HepG2 (cell line): ENCODE measurements at regions not wholly inside any gene's neighbourhood (a gene's known extent, or its start where the extent isn't known, plus 50 kb on each side); places are given as distances from the start of the nearest gene placed in this dataset.

Experiments
- ATAC-seq: fragments of 200-7000 bp; cut with Tn5 transposase; 3 replicates; pipeline ENCODE4 v1.9.1; 2020; ENCODE audit warnings: mild to moderate bottlenecking, moderate library complexity
- BruUV-seq: library from RNA; stranded (reverse); fragments of 400-500 nt; replicated peaks from 2 replicates; lab custom pipeline; 2021; lab: Mats Ljungman, UMichigan
- CTCF ChIA-PET: fragments of 300-600 bp; formaldehyde crosslinking; extraction: SDS; loops from one replicate; lab custom pipeline; 2021; ENCODE audit warnings: low total read pairs, inconsistent platforms, low intra/inter-chr PET ratio; lab: Yijun Ruan, JAX
- POLR2A ChIA-PET: fragments of 350-600 bp; sonication (Branson Sonifier 250); formaldehyde crosslinking; loops from one replicate; lab custom pipeline; 2020; ENCODE audit warnings: antibody characterized with exemption, inconsistent platforms; lab: Yijun Ruan, JAX
- DNase-seq: peaks from one replicate; pipeline ENCODE4 v3.0.0-alpha.2; 2015; ENCODE audit warnings: low spot score
- FAIRE-seq: peaks from 3 replicates; lab custom pipeline; 2011; peaks lifted over from hg19 to GRCh38; lab: Jason Lieb, UNC
- H2AFZ ChIP-seq: one replicate; pipeline ENCODE4 v1.6.1; 2011; ENCODE audit warnings: low read length, inconsistent platforms
- H3K27ac ChIP-seq: fragments of 300-600 bp; 3 replicates; pipeline ENCODE4 v1.8.0; 2011; ENCODE audit warnings: mixed run types, mild to moderate bottlenecking, mixed read lengths, low read length, inconsistent platforms; ENCODE audit not compliant: insufficient read depth; ENCODE audit errors: extremely low read length
- H3K27me3 ChIP-seq, 2 experiments: fragments of 200-600 bp in 1 of 2; 2 replicates in 1 of 2; 3 replicates in 1 of 2; pipeline versions ENCODE4 v1.6.0 to v1.8.0; 2011; ENCODE audit warnings: low read length in 2 of 2, mild to moderate bottlenecking in 2 of 2, moderate library complexity in 2 of 2, inconsistent platforms in 1 of 2; ENCODE audit not compliant: insufficient read depth in 2 of 2, control insufficient read depth in 1 of 2
- H3K36me3 ChIP-seq, 2 experiments: fragments of 200-600 bp in 1 of 2; replicated peaks in 1 of 2; 2 replicates in 1 of 2; 3 replicates in 1 of 2; pipeline versions ENCODE4 v1.5.1 to v1.8.0; 2011; ENCODE audit warnings: low read length in 2 of 2, inconsistent platforms in 1 of 2; ENCODE audit not compliant: insufficient read depth in 2 of 2, control insufficient read depth in 1 of 2
- H3K4me1 ChIP-seq: 2 replicates; pipeline ENCODE4 v1.5.1; 2012; ENCODE audit warnings: low read length, inconsistent platforms; ENCODE audit not compliant: insufficient read depth
- H3K4me2 ChIP-seq: 2 replicates; pipeline ENCODE4 v1.6.0; 2011; ENCODE audit warnings: low read depth, low read length, inconsistent platforms
- H3K4me3 ChIP-seq, 3 experiments: fragments of 200-600 bp in 1 of 3; sonication (generic), shearing (Covaris generic) in 1 of 3; replicated peaks in 1 of 3; 2 replicates each; pipeline ENCODE4 v1.5.1; 2011 to 2016; ENCODE audit warnings: low read length in 3 of 3, inconsistent platforms in 2 of 3, low read depth in 2 of 3, mild to moderate bottlenecking in 2 of 3, control low read depth in 1 of 3, mixed read lengths in 1 of 3; ENCODE audit not compliant: insufficient read depth in 1 of 3
- H3K79me2 ChIP-seq: one replicate; pipeline ENCODE4 v1.6.1; 2011; ENCODE audit warnings: low read length, inconsistent platforms; ENCODE audit not compliant: insufficient read depth
- H3K9ac ChIP-seq: 2 replicates; pipeline ENCODE4 v1.6.0; 2011; ENCODE audit warnings: mild to moderate bottlenecking, low read depth, low read length, inconsistent platforms; ENCODE audit not compliant: insufficient read depth
- H3K9me3 ChIP-seq: 2 replicates; pipeline ENCODE4 v1.5.1; 2012; ENCODE audit warnings: mild to moderate bottlenecking, low read length
- H4K20me1 ChIP-seq: 2 replicates; pipeline ENCODE4 v1.6.0; 2011; ENCODE audit warnings: inconsistent platforms, mild to moderate bottlenecking, low read length, moderate library complexity; ENCODE audit not compliant: insufficient read depth
- EEA1 ChIP-seq: sonication (generic); formaldehyde crosslinking; IDR thresholded peaks from 2 replicates; pipeline ENCODE4 v1.5.1; 2020; ENCODE audit warnings: mild to moderate bottlenecking, missing genetic modification reagents, borderline replicate concordance
- KLF13 ChIP-seq: sonication (generic); formaldehyde crosslinking; IDR thresholded peaks from 2 replicates; pipeline ENCODE4 v1.4.0; 2020; ENCODE audit warnings: mild to moderate bottlenecking, missing genetic modification reagents
- KLF6 ChIP-seq: IDR thresholded peaks from 2 replicates; pipeline ENCODE4 v1.8.0; 2016; ENCODE audit warnings: missing biosample characterization, missing genetic modification reagents
- PLRG1 ChIP-seq: fragments of 450-650 bp; conservative IDR thresholded peaks from 2 replicates; pipeline ENCODE4 v1.6.1; 2016
- SATB2 ChIP-seq: sonication (generic); formaldehyde crosslinking; IDR thresholded peaks from 2 replicates; pipeline ENCODE4 v1.5.0; 2020; ENCODE audit warnings: missing genetic modification reagents
- TCF7 ChIP-seq: sonication (generic); IDR thresholded peaks from 2 replicates; pipeline ENCODE4 v1.6.1; 2016; ENCODE audit warnings: antibody characterized with exemption, low read depth
- ZFP41 ChIP-seq: sonication (generic); formaldehyde crosslinking; IDR thresholded peaks from 2 replicates; pipeline ENCODE4 v1.4.0; 2020; ENCODE audit warnings: mild to moderate bottlenecking, missing genetic modification reagents, borderline replicate concordance
- ZNF367 ChIP-seq: sonication (generic); formaldehyde crosslinking; IDR thresholded peaks from 2 replicates; pipeline ENCODE4 v1.4.0; 2020; ENCODE audit warnings: missing genetic modification reagents, borderline replicate concordance
- ZNF562 ChIP-seq: sonication (generic); formaldehyde crosslinking; IDR thresholded peaks from 2 replicates; pipeline ENCODE4 v1.8.0; 2022; ENCODE audit warnings: missing genetic modification reagents, borderline replicate concordance
- ZNF75D ChIP-seq: sonication (generic); formaldehyde crosslinking; IDR thresholded peaks from 2 replicates; pipeline ENCODE4 v1.8.1; 2023; ENCODE audit warnings: missing genetic modification reagents, mild to moderate bottlenecking, borderline replicate concordance
- WGBS: methylation state at CpG from one replicate; pipeline ENCODE4 v1.1.6; 2017; ENCODE audit warnings: low lambda C conversion rate; 5-methylcytosine and 5-hydroxymethylcytosine counted together
- in situ Hi-C: cut with HindIII; loops from 2 replicates; pipeline ENCODE4 v1.10.0; 2017; ENCODE audit warnings: low pct_unique_long_range_greater_than_20kb; ENCODE audit not compliant: extremely low pct_ligation_motif_present
- intact Hi-C: fragments of 100-400 bp; cut with micrococcal nuclease; formaldehyde crosslinking; loops from one replicate; pipeline ENCODE4 v1.10.0; 2022; ENCODE audit not compliant: unreplicated experiment
- TF ChIP-seq, protein P1 (sequence below): sonication (generic); formaldehyde crosslinking; conservative IDR thresholded peaks from 2 replicates; pipeline ENCODE4 v1.4.0; 2020; ENCODE audit warnings: missing genetic modification reagents

DNA sequence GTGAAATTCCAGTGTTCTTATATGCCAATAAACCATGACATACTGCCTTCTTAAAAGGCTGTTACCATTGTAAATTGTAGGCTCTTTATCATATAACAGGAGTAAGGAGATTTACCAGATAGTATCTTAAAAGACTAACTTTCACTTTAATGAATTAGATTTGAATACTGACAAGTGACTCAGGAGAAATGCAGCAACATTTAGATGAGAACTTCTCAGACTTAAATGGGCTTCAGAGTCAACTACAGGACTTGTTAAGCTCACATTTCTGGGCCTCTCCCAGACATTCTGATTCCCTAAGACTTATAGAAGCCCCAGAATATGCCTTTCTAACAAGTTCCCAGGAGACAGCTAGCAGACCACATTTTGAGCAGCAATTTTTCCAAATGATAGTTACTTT lies 466.3 kb downstream of the ARL4A start:
- no peaks in the 10 kb centered on the region for H3K27me3 ChIP-seq
- H4K20me1 ChIP-seq: no peaks in the 10 kb centered on the region
- POLR2A ChIA-PET: no interaction called here
- DNase-seq (no peak), ATAC-seq (no peak), FAIRE-seq (no peak)
- no peak overlapping the region for H3K4me3 ChIP-seq
- BruUV-seq: no TSS peak
- H3K4me2 ChIP-seq: no peak overlapping the region
- no peak overlapping the region for H3K9ac ChIP-seq
- no peaks in the 10 kb centered on the region for H3K4me1 ChIP-seq
- no peak overlapping the region for H3K27ac ChIP-seq
- H3K9me3 ChIP-seq: no peaks in the 10 kb centered on the region
- H2AFZ ChIP-seq: no peak overlapping the region
- in situ Hi-C loops: no loop called here
- no peaks in the 10 kb centered on the region for H3K79me2 ChIP-seq
- TF ChIP-seq SATB2 (CRISPR knock-in tag): no peak
- no peak for TF ChIP-seq EEA1 (CRISPR knock-in tag)
- TF ChIP-seq, protein P1, sequence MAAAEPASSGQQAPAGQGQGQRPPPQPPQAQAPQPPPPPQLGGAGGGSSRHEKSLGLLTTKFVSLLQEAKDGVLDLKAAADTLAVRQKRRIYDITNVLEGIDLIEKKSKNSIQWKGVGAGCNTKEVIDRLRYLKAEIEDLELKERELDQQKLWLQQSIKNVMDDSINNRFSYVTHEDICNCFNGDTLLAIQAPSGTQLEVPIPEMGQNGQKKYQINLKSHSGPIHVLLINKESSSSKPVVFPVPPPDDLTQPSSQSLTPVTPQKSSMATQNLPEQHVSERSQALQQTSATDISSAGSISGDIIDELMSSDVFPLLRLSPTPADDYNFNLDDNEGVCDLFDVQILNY (CRISPR knock-in tag): no peak
- TF ChIP-seq ZNF367: no peak
- no peak for TF ChIP-seq ZFP41
- TF ChIP-seq PLRG1: no peak
- TF ChIP-seq KLF13 (CRISPR knock-in tag): no peak
- TF ChIP-seq KLF6: no peak
- no peak for TF ChIP-seq TCF7
- no peak for TF ChIP-seq ZNF75D (CRISPR knock-in tag)
- intact Hi-C loops: no loop called here
- H3K36me3 ChIP-seq: no peaks in the 10 kb centered on the region
- CTCF ChIA-PET: no interaction called here

- 8% methylated on average over 1 of the region's 1 CpG for WGBS
- BruUV-seq: no TSS peak
- Histone ChIP-seq H3K36me3 (no peaks in the 10 kb centered on the region), H3K4me2 (no peak overlapping the region), H3K4me1 (no peaks in the 10 kb centered on the region), H3K4me3 (no peak overlapping the region), H3K9me3 (no peaks in the 10 kb centered on the region), H4K20me1 (no peaks in the 10 kb centered on the region), H3K79me2 (no peaks in the 10 kb centered on the region), H3K9ac (no peak overlapping the region), H3K27ac (no peak overlapping the region), H2AFZ (no peak overlapping the region), H3K27me3 (no peaks in the 10 kb centered on the region; a peak in 1 of 5 replicates)
- POLR2A ChIA-PET: no interaction called here
- CTCF ChIA-PET: no interaction called here
- in situ Hi-C loops: no loop called here
- no peak for TF ChIP-seq ZNF562
- FAIRE-seq (no peak), ATAC-seq (no peak), DNase-seq (no peak)
- intact Hi-C loops: no loop called here
These were observed 467.8 kb downstream of the ARL4A start for GRCh38 chr7:13155188-13155587.
